Colonic mucosa (tissue), 4 donors: ENCODE measurements at regions not wholly inside any gene's neighbourhood (a gene's known extent, or its start where the extent isn't known, plus 50 kb on each side); places are given as distances from the start of the nearest gene placed in this dataset.
"Not testable (repeated sequence)": the region's sequence is repeated elsewhere in the genome, so short reads cannot be mapped to it uniquely, and the experiment has no call there.

ENCODE experiments used
- DNase-seq: peaks from one replicate; pipeline ENCODE4 v3.0.0-alpha.2; 2020
- H3K27ac ChIP-seq: fragments of 200-600 bp; one replicate; pipeline ENCODE4 v1.8.0; 2021
- H3K27me3 ChIP-seq: fragments of 200-600 bp; one replicate; pipeline ENCODE4 v1.8.0; 2021
- H3K36me3 ChIP-seq: fragments of 200-600 bp; one replicate; pipeline ENCODE4 v1.8.0; 2021
- H3K4me1 ChIP-seq: fragments of 200-600 bp; one replicate; pipeline ENCODE4 v1.8.0; 2021; ENCODE audit warnings: mild to moderate bottlenecking
- H3K4me3 ChIP-seq: fragments of 200-600 bp; one replicate; pipeline ENCODE4 v1.8.0; 2021
- H3K9ac ChIP-seq, 2 donors: one replicate each; pipeline ENCODE4 v1.7.0; 2013; ENCODE audit warnings: control low read depth in 2 of 2, low read depth in 2 of 2, low read length in 2 of 2
- H3K9me3 ChIP-seq: fragments of 200-600 bp; one replicate; pipeline ENCODE4 v1.8.0; 2021
- CTCF ChIP-seq: fragments of 200-600 bp; IDR thresholded peaks from one replicate; pipeline ENCODE4 v1.8.0; 2022; ENCODE audit warnings: antibody characterized with exemption, mild to moderate bottlenecking
- intact Hi-C: fragments of 100-400 bp; cut with DNase I; formaldehyde crosslinking; loops from one replicate; pipeline ENCODE4 v1.14.1; 2022
- donor health status: healthy.
- donor health status: DM: no; HTN: no; CAD: no.
- donor health status: DM: no; HTN: no; CAD: no.

- H3K27ac ChIP-seq = no peak overlapping the region
- H3K36me3 ChIP-seq = no peaks in the 10 kb centered on the region
- TF ChIP-seq CTCF = no peak
- H3K27me3 ChIP-seq = no peaks in the 10 kb centered on the region
- no peak overlapping the region for H3K9ac ChIP-seq
- intact Hi-C loops = no loop called here
- no peak for DNase-seq
- no peak overlapping the region for H3K4me3 ChIP-seq
- no peaks in the 10 kb centered on the region for H3K4me1 ChIP-seq
- H3K9me3 ChIP-seq = no peaks in the 10 kb centered on the region
Observed at GRCh38 chr1:219088778-219089557, 84.7 kb upstream of the LYPLAL1 start.

- Histone ChIP-seq H3K4me1 (no peaks in the 10 kb centered on the region), H3K27ac (no peak overlapping the region), H3K9ac (no peak overlapping the region), H3K27me3 (no peaks in the 10 kb centered on the region), H3K9me3 (no peaks in the 10 kb centered on the region), H3K36me3 (no peaks in the 10 kb centered on the region), H3K4me3 (no peak overlapping the region)
- DNase-seq = no peak
- TF ChIP-seq CTCF = no peak
- intact Hi-C loops = no loop called here
Observed at GRCh38 chr1:219090607-219091006, 83.1 kb upstream of the LYPLAL1 start.

- H3K27me3 ChIP-seq = no peaks in the 10 kb centered on the region
- TF ChIP-seq CTCF = no peak
- intact Hi-C loops = no loop called here
Observed at GRCh38 chr1:219092206-219092605, 81.5 kb upstream of the LYPLAL1 start.

GRCh38 chr1:219099307-219099706 is 74.4 kb upstream of the LYPLAL1 start:
- DNase-seq = no peak
- Histone ChIP-seq H3K4me1 (no peaks in the 10 kb centered on the region), H3K9ac (no peak overlapping the region), H3K9me3 (no peaks in the 10 kb centered on the region), H3K4me3 (no peak overlapping the region), H3K27me3 (no peaks in the 10 kb centered on the region), H3K36me3 (no peaks in the 10 kb centered on the region), H3K27ac (no peak overlapping the region)
- intact Hi-C loops = no loop called here
- TF ChIP-seq CTCF = no peak

More at GRCh38 chr1:219092206-219092605, 81.5 kb upstream of the LYPLAL1 start:
- DNase-seq = no peak
- H3K36me3 ChIP-seq = no peaks in the 10 kb centered on the region
- no peaks in the 10 kb centered on the region for H3K4me1 ChIP-seq
- no peaks in the 10 kb centered on the region for H3K9me3 ChIP-seq
- no peak overlapping the region for H3K9ac ChIP-seq
- no peak overlapping the region for H3K4me3 ChIP-seq
- H3K27ac ChIP-seq = no peak overlapping the region

- no peak overlapping the region for H3K9ac ChIP-seq
- intact Hi-C loops = no loop called here
- no peaks in the 10 kb centered on the region for H3K9me3 ChIP-seq
- no peaks in the 10 kb centered on the region for H3K27me3 ChIP-seq
- DNase-seq = no peak
- H3K4me3 ChIP-seq = no peak overlapping the region
- TF ChIP-seq CTCF = no peak
- H3K4me1 ChIP-seq = no peaks in the 10 kb centered on the region
- H3K27ac ChIP-seq = no peak overlapping the region
- no peaks in the 10 kb centered on the region for H3K36me3 ChIP-seq
Observed at GRCh38 chr1:219100059-219100458, 73.6 kb upstream of the LYPLAL1 start.

- H3K27ac ChIP-seq, H3K36me3 ChIP-seq, H3K9me3 ChIP-seq, H3K4me3 ChIP-seq, DNase-seq, H3K4me1 ChIP-seq, intact Hi-C loops, H3K27me3 ChIP-seq, H3K9ac ChIP-seq: not testable (repeated sequence)
Observed at GRCh38 chr1:219102466-219102865, 71.2 kb upstream of the LYPLAL1 start.
